Breast epithelium (tissue), 3 donors: ENCODE measurements at regions not wholly inside any gene's neighbourhood (a gene's known extent, or its start where the extent isn't known, plus 50 kb on each side); places are given as distances from the start of the nearest gene placed in this dataset.

Experiments
- POLR2A ChIP-seq: fragments of 450-650 bp; IDR thresholded peaks from one replicate; pipeline ENCODE4 v1.6.1; 2016; ENCODE audit warnings: antibody characterized with exemption, mild to moderate bottlenecking, moderate library complexity
- POLR2AphosphoS5 ChIP-seq, 3 donors: sonication (generic); formaldehyde crosslinking; IDR thresholded peaks; one replicate each; pipeline ENCODE4 v1.6.1; 2017; ENCODE audit warnings: antibody characterized with exemption in 3 of 3

- TF ChIP-seq POLR2A (no peak), POLR2AphosphoS5 (IDR thresholded peaks at IDR 0.05) (no peak)
Observed at GRCh38 chr9:107215381-107215780, 67.7 kb upstream of the RAD23B start.
